GM23248 (cell line): ENCODE measurements at regions not wholly inside any gene's neighbourhood (a gene's known extent, or its start where the extent isn't known, plus 50 kb on each side); places are given as distances from the start of the nearest gene placed in this dataset.

Experiments used
- DNase-seq: peaks from one replicate; pipeline ENCODE4 v3.0.0-alpha.2; 2015
- H2AFZ ChIP-seq: fragments of 200-600 bp; sonication (generic); 2 replicates; pipeline ENCODE4 v1.6.1; 2016; ENCODE audit warnings: antibody characterized with exemption
- H3F3A ChIP-seq: fragments of 200-600 bp; sonication (generic); 2 replicates; pipeline ENCODE4 v1.6.1; 2016; ENCODE audit warnings: mild to moderate bottlenecking, antibody characterized with exemption, mixed run types; ENCODE audit not compliant: insufficient read depth
- H3K27ac ChIP-seq: fragments of 200-600 bp; sonication (generic); 2 replicates; pipeline ENCODE4 v1.5.1; 2016; ENCODE audit warnings: mild to moderate bottlenecking
- H3K27me3 ChIP-seq: fragments of 200-600 bp; sonication (generic); replicated peaks from 2 replicates; pipeline ENCODE4 v1.6.1; 2016; ENCODE audit warnings: mild to moderate bottlenecking; ENCODE audit not compliant: insufficient read depth
- H3K36me3 ChIP-seq: fragments of 200-600 bp; sonication (generic); 2 replicates; pipeline ENCODE4 v1.6.1; 2016; ENCODE audit warnings: low read depth, mild to moderate bottlenecking
- H3K4me1 ChIP-seq: fragments of 200-600 bp; sonication (generic); 2 replicates; pipeline ENCODE4 v1.6.1; 2016; ENCODE audit warnings: mild to moderate bottlenecking; ENCODE audit not compliant: insufficient read depth
- H3K4me2 ChIP-seq: fragments of 200-600 bp; sonication (generic); one replicate; pipeline ENCODE4 v1.6.1; 2016; ENCODE audit warnings: mild to moderate bottlenecking; ENCODE audit not compliant: unreplicated experiment
- H3K4me3 ChIP-seq: fragments of 200-600 bp; sonication (generic); 2 replicates; pipeline ENCODE4 v1.5.1; 2016; ENCODE audit warnings: mild to moderate bottlenecking
- H3K79me2 ChIP-seq: fragments of 200-600 bp; sonication (generic); 2 replicates; pipeline ENCODE4 v1.6.1; 2016; ENCODE audit warnings: mild to moderate bottlenecking; ENCODE audit not compliant: insufficient read depth
- H3K9ac ChIP-seq: fragments of 200-600 bp; sonication (generic); 2 replicates; pipeline ENCODE4 v1.6.1; 2016; ENCODE audit warnings: mild to moderate bottlenecking
- H3K9me2 ChIP-seq: fragments of 200-600 bp; sonication (generic); 2 replicates; pipeline ENCODE4 v1.6.1; 2016; ENCODE audit warnings: mixed run types, mild to moderate bottlenecking, moderate library complexity; ENCODE audit not compliant: insufficient read depth
- H3K9me3 ChIP-seq: fragments of 200-600 bp; sonication (generic); one replicate; pipeline ENCODE4 v1.6.1; 2017; ENCODE audit warnings: low read depth
- H4K20me1 ChIP-seq: fragments of 200-600 bp; sonication (generic); 2 replicates; pipeline ENCODE4 v1.6.0; 2016; ENCODE audit not compliant: insufficient read depth
- EZH2 ChIP-seq: fragments of 200-600 bp; sonication (generic); IDR thresholded peaks from 2 replicates; pipeline ENCODE4 v1.6.1; 2018; ENCODE audit warnings: antibody characterized with exemption, mild to moderate bottlenecking; ENCODE audit not compliant: insufficient read depth, poor library complexity, severe bottlenecking
- EZH2phosphoT487 ChIP-seq: fragments of 200-600 bp; sonication (generic); IDR thresholded peaks from 2 replicates; pipeline ENCODE4 v1.6.1; 2018; ENCODE audit warnings: antibody characterized with exemption, moderate library complexity, mild to moderate bottlenecking, low read depth; ENCODE audit not compliant: insufficient read depth
- WGBS, 2 experiments: methylation state at CpG; one replicate each; pipeline ENCODE4 v1.1.6; 2015 to 2017; ENCODE audit warnings: low lambda C conversion rate in 2 of 2, low coverage in 1 of 2; ENCODE audit errors: missing lambda C conversion rate in 2 of 2; 5-methylcytosine and 5-hydroxymethylcytosine counted together
- in situ Hi-C: fragments of 300-500 bp; cut with MboI; formaldehyde crosslinking; loops from 2 replicates; pipeline ENCODE4 v1.15.0; 2020

DNA sequence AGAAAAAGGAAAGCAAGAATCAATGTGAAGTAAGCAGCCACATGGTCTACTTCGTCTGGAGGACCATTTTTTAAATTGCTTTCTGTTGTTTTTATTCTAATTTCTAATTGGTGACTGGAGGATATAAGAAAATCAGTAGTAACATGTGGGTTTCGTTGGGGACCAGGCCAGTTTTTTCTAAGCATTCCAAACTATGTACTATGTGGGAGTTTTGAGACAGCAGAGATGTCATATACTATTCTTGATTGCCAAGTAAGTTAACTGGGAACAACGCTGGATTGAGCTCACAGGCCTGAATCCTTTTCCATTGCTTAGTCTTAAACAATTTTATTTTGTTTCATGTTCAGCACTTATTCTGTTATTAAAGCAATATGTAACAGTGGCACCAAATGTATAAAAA, 225.7 kb downstream of the TMEM167A start:
- H2AFZ ChIP-seq: no peak overlapping the region
- TF ChIP-seq EZH2 (no peak), EZH2phosphoT487 (no peak)
- no peaks in the 10 kb centered on the region for H4K20me1 ChIP-seq
- H3K4me3 ChIP-seq: no peak overlapping the region
- H3K36me3 ChIP-seq: no peaks in the 10 kb centered on the region
- H3K4me2 ChIP-seq: no peak overlapping the region
- H3K79me2 ChIP-seq: no peaks in the 10 kb centered on the region
- no peaks in the 10 kb centered on the region for H3K4me1 ChIP-seq
- H3F3A ChIP-seq: no peaks in the 10 kb centered on the region
- 24 to 27% methylated on average over 3 of the region's 3 CpGs for WGBS, 2 experiments
- no peak for DNase-seq
- H3K9me2 ChIP-seq: no peaks in the 10 kb centered on the region
- no peaks in the 10 kb centered on the region; the same call in 1 of the 2 replicates for H3K27me3 ChIP-seq
- H3K27ac ChIP-seq: no peak overlapping the region
- in situ Hi-C loops: no loop called here
- no peak overlapping the region for H3K9ac ChIP-seq
- no peaks in the 10 kb centered on the region for H3K9me3 ChIP-seq

GRCh38 chr5:82850393-82850792, 226.8 kb downstream of the TMEM167A start:
- no peak overlapping the region for H2AFZ ChIP-seq
- in situ Hi-C loops: no loop called here
- H3K36me3 ChIP-seq: no peaks in the 10 kb centered on the region
- H3K27me3 ChIP-seq: no peaks in the 10 kb centered on the region; the same call in 1 of the 2 replicates
- H4K20me1 ChIP-seq: no peaks in the 10 kb centered on the region
- H3K9me2 ChIP-seq: no peaks in the 10 kb centered on the region
- no peaks in the 10 kb centered on the region for H3K4me1 ChIP-seq
- no peak for DNase-seq
- no peak overlapping the region for H3K9ac ChIP-seq
- H3K4me3 ChIP-seq: no peak overlapping the region
- no peaks in the 10 kb centered on the region for H3K79me2 ChIP-seq
- H3F3A ChIP-seq: no peaks in the 10 kb centered on the region
- H3K9me3 ChIP-seq: no peaks in the 10 kb centered on the region
- WGBS, 2 experiments: 69 to 84% methylated on average over 2 of the region's 2 CpGs
- TF ChIP-seq EZH2 (no peak), EZH2phosphoT487 (no peak)
- no peak overlapping the region for H3K27ac ChIP-seq
- no peak overlapping the region for H3K4me2 ChIP-seq

DNA sequence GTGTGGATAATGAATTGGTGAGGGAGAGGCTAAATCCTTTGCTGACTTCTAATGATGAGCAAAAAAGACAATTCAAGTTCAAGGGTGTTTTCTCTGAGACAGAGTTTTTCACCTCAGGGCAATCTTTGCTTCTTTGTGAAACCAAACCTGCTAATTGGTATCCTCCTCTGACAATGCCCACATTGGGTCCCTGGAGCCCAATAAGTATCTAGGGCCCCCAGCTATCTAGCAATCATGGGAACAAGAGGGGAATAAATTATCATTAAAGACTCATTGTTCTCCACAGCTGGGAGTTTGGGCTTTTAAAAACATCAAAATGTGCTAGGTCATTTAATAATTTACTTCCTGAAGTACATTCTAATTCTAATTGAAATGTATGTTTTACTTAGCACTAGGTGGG, 227.3 kb downstream of the TMEM167A start:
- Histone ChIP-seq H3K27me3 (no peaks in the 10 kb centered on the region; the same call in 1 of the 2 replicates), H3F3A (no peaks in the 10 kb centered on the region), H3K27ac (no peak overlapping the region), H3K9me2 (no peaks in the 10 kb centered on the region), H3K9me3 (no peaks in the 10 kb centered on the region), H2AFZ (no peak overlapping the region), H4K20me1 (no peaks in the 10 kb centered on the region), H3K4me2 (no peak overlapping the region), H3K4me3 (no peak overlapping the region), H3K9ac (no peak overlapping the region), H3K4me1 (no peaks in the 10 kb centered on the region), H3K79me2 (no peaks in the 10 kb centered on the region), H3K36me3 (no peaks in the 10 kb centered on the region)
- no peak for DNase-seq
- TF ChIP-seq EZH2phosphoT487 (no peak), EZH2 (no peak)
- in situ Hi-C loops: no loop called here

- Histone ChIP-seq H3K27ac (no peak overlapping the region), H4K20me1 (no peaks in the 10 kb centered on the region), H3K4me3 (no peak overlapping the region), H3K9me2 (no peaks in the 10 kb centered on the region), H3K9me3 (no peaks in the 10 kb centered on the region), H3K4me1 (no peaks in the 10 kb centered on the region), H3K4me2 (no peak overlapping the region), H3K9ac (no peak overlapping the region), H3F3A (no peaks in the 10 kb centered on the region), H3K36me3 (no peaks in the 10 kb centered on the region), H3K79me2 (no peaks in the 10 kb centered on the region), H3K27me3 (no peaks in the 10 kb centered on the region), H2AFZ (no peak overlapping the region)
- 65% methylated on average over 5 of the region's 5 CpGs for WGBS, 2 experiments
- in situ Hi-C loops: no loop called here
- TF ChIP-seq EZH2 (no peak), EZH2phosphoT487 (no peak)
- DNase-seq: no peak
Observed at GRCh38 chr5:82847562-82847961, 229.6 kb downstream of the TMEM167A start.

- in situ Hi-C loops: no loop called here
- WGBS, 2 experiments: 57 to 71% methylated on average over 3 of the region's 3 CpGs
- Histone ChIP-seq H3K79me2 (no peaks in the 10 kb centered on the region), H3K9ac (no peak overlapping the region), H2AFZ (no peak overlapping the region), H3K27me3 (no peaks in the 10 kb centered on the region), H3K4me2 (no peak overlapping the region), H3K36me3 (no peaks in the 10 kb centered on the region), H3K9me2 (no peaks in the 10 kb centered on the region), H3K9me3 (no peaks in the 10 kb centered on the region), H3K4me1 (no peaks in the 10 kb centered on the region), H3F3A (no peaks in the 10 kb centered on the region), H3K4me3 (no peak overlapping the region), H3K27ac (no peak overlapping the region), H4K20me1 (no peaks in the 10 kb centered on the region)
- no peak for DNase-seq
- TF ChIP-seq EZH2: no peak
- no peak for TF ChIP-seq EZH2phosphoT487
Observed at GRCh38 chr5:82839881-82840280, 237.3 kb downstream of the TMEM167A start.
